ENCODE measurements at regions not wholly inside any gene's neighbourhood (a gene's known extent, or its start where the extent isn't known, plus 50 kb on each side); places are given as distances from the start of the nearest gene placed in this dataset.

DNA sequence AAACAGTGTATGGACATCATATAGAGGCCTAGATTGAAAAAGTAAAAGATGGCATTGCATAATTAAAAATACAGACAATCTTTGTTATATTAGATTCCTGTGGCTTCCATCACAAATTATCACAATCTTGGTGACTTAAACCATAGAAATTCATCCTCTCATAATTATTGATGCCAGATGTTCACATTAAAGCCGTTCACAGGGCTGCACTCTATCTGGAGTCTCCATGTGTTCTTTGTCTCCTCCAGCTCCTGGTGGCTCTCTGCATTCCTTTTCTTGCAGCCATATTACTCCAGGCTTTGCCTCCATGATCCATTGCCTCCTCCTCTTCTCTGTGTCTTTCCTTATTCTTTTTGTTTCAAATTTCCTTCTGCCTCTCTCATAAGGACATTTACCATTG is 875.7 kb upstream of the USP15 start:
- no peaks in the 10 kb centered on the region for H3K9me3 ChIP-seq
- WGBS, result 77% methylated on average over 1 of the region's 1 CpG
- intact Hi-C loops (cut with DNase I), result no loop called here
- H3K27me3 ChIP-seq (replicated peaks; ENCODE audit: insufficient read depth), result no peaks in the 10 kb centered on the region
- H3K4me3 ChIP-seq, result no peak overlapping the region
- DNase-seq (ENCODE audit: low spot score), result no peak
- no peaks in the 10 kb centered on the region for H3K4me1 ChIP-seq (replicated peaks)
- no peak overlapping the region for H3K27ac ChIP-seq
- no peaks in the 10 kb centered on the region for H3K36me3 ChIP-seq
- no peak for TF ChIP-seq POLR2AphosphoS5 (IDR thresholded peaks at IDR 0.05)
- TF ChIP-seq POLR2A (IDR thresholded peaks at IDR 0.05), result no peak
- no peak for TF ChIP-seq CTCF (IDR thresholded peaks at IDR 0.05)

GRCh38 chr12:61385771-61386170 is 874.4 kb upstream of the USP15 start:
- DNase-seq (ENCODE audit: low spot score), result no peak
- H3K27ac ChIP-seq, result no peak overlapping the region
- TF ChIP-seq CTCF (IDR thresholded peaks at IDR 0.05) (no peak), POLR2A (IDR thresholded peaks at IDR 0.05) (no peak), POLR2AphosphoS5 (IDR thresholded peaks at IDR 0.05) (no peak)
- no peaks in the 10 kb centered on the region for H3K4me1 ChIP-seq (replicated peaks)
- H3K27me3 ChIP-seq (replicated peaks; ENCODE audit: insufficient read depth), result no peaks in the 10 kb centered on the region
- intact Hi-C loops (cut with DNase I), result no loop called here
- no peak overlapping the region for H3K4me3 ChIP-seq
- no peaks in the 10 kb centered on the region for H3K36me3 ChIP-seq
- no peaks in the 10 kb centered on the region for H3K9me3 ChIP-seq

DNA sequence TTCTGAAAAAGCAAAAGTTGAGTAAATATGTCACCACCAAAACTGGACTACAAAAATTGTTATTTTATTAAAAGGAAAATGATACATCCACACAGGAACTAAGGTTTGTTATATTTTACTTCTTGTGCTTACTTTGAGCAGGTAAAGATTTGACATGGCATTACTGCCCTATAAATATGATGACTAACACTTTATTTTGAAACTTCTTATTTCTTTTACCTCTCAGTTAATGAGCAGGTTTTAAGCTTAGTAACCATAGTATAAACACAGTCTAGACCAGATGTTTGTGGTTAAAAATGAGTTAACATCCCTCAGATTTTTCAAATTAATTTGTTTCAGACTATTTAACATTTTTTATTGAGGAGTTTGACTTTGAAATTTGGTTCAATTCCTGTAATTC is 862.5 kb upstream of the USP15 start:
- H3K4me1 ChIP-seq (replicated peaks), result no peaks in the 10 kb centered on the region
- H3K27me3 ChIP-seq (replicated peaks; ENCODE audit: insufficient read depth), result no peaks in the 10 kb centered on the region
- no peak overlapping the region for H3K4me3 ChIP-seq
- H3K27ac ChIP-seq, result no peak overlapping the region
- intact Hi-C loops (cut with DNase I), result no loop called here
- DNase-seq (ENCODE audit: low spot score), result no peak
- TF ChIP-seq CTCF (IDR thresholded peaks at IDR 0.05), result no peak
- TF ChIP-seq POLR2AphosphoS5 (IDR thresholded peaks at IDR 0.05), result no peak
- no peak for TF ChIP-seq POLR2A (IDR thresholded peaks at IDR 0.05)
- no peaks in the 10 kb centered on the region for H3K36me3 ChIP-seq
- no peaks in the 10 kb centered on the region for H3K9me3 ChIP-seq

DNA sequence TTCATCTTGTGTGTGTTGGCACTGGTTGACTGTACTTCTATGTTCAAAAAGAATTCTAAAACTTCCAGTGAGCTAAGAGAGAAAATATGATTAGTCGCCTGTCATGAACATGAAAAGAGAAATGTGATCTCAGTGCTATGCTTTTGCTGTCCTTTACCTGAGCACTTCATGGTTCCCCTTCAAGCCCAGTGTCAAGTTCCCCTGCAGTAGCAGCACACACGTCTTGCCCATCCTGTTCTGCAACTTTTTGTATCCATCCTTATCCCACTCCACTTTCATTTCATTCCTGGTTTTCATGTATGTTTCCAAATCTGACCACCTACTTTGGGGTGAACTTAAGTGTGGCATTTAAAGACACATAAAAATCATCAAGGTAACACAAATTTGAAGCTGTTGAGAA is 848.0 kb upstream of the USP15 start:
- WGBS, result 36% methylated on average over 2 of the region's 2 CpGs
- Histone ChIP-seq H3K4me1 (replicated peaks) (no peaks in the 10 kb centered on the region), H3K27ac (no peak overlapping the region), H3K9me3 (no peaks in the 10 kb centered on the region), H3K27me3 (replicated peaks; ENCODE audit: insufficient read depth) (no peaks in the 10 kb centered on the region), H3K36me3 (no peaks in the 10 kb centered on the region), H3K4me3 (no peak overlapping the region)
- TF ChIP-seq CTCF (IDR thresholded peaks at IDR 0.05) (no peak), POLR2A (IDR thresholded peaks at IDR 0.05) (no peak), POLR2AphosphoS5 (IDR thresholded peaks at IDR 0.05) (no peak)
- intact Hi-C loops (cut with DNase I), result no loop called here
- DNase-seq (ENCODE audit: low spot score), result no peak

DNA sequence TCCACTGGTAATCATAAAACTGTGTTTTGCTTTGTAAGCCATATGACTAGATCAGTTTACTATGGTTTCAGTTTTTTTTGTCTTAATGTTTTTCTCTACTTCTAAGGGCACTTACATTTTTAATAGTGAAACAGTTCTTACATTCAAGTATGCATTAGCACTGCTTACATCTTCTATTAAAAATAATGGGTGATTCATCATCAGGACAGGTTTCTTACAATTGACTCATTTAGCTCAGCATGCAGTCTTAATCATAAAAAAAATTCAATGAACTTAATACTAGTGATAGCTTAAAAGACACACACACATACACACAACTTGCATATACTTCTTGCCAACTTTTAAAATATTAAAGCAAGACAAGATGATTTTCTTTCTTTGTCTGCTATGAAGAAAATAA is 845.7 kb upstream of the USP15 start:
- Histone ChIP-seq H3K4me1 (replicated peaks) (no peaks in the 10 kb centered on the region), H3K9me3 (no peaks in the 10 kb centered on the region), H3K4me3 (no peak overlapping the region), H3K36me3 (no peaks in the 10 kb centered on the region), H3K27me3 (replicated peaks; ENCODE audit: insufficient read depth) (no peaks in the 10 kb centered on the region), H3K27ac (no peak overlapping the region)
- no peak for TF ChIP-seq POLR2A (IDR thresholded peaks at IDR 0.05)
- no peak for TF ChIP-seq CTCF (IDR thresholded peaks at IDR 0.05)
- no peak for TF ChIP-seq POLR2AphosphoS5 (IDR thresholded peaks at IDR 0.05)
- intact Hi-C loops (cut with DNase I), result no loop called here
- DNase-seq (ENCODE audit: low spot score), result no peak

Measured in prostate gland (tissue), 2 donors.